ENCODE measurements at regions not wholly inside any gene's neighbourhood (a gene's known extent, or its start where the extent isn't known, plus 50 kb on each side); places are given as distances from the start of the nearest gene placed in this dataset.
"Not testable (repeated sequence)": the region's sequence is repeated elsewhere in the genome, so short reads cannot be mapped to it uniquely, and the experiment has no call there.

- H3K4me1 ChIP-seq (ENCODE audit: control insufficient read depth, extremely low read depth, insufficient read depth, low read length): no peaks in the 10 kb centered on the region
- no peak for TF ChIP-seq EZH2 (IDR thresholded peaks at IDR 0.05; ENCODE audit: low read length, missing control alignments)
- TF ChIP-seq CTCF (conservative IDR thresholded peaks at IDR 0.05 in 1 of 2, IDR thresholded peaks at IDR 0.05 in 1 of 2; ENCODE audit: low read depth in 1 of 2, low read length in 2 of 2): no peak
- no peaks in the 10 kb centered on the region for H3K36me3 ChIP-seq (ENCODE audit: control insufficient read depth, insufficient read depth, low read length)
- no peak for DNase-seq (ENCODE audit: low read depth in 2 of 2)
- no peaks in the 10 kb centered on the region for H3K27me3 ChIP-seq (ENCODE audit: control insufficient read depth, insufficient read depth, low read length)
- no peak overlapping the region for H3K4me2 ChIP-seq (ENCODE audit: extremely low read depth, insufficient read depth, low read length)
- no peaks in the 10 kb centered on the region for H3K9me3 ChIP-seq (ENCODE audit: control insufficient read depth, insufficient read depth, low read depth, low read length)
- no peak overlapping the region for H3K4me3 ChIP-seq (replicated peaks in 1 of 4; ENCODE audit: control extremely low read depth in 1 of 4, insufficient read depth in 1 of 4, low read depth in 3 of 4, low read length in 4 of 4)
- no peaks in the 10 kb centered on the region for H4K20me1 ChIP-seq (ENCODE audit: control insufficient read depth, extremely low read depth, insufficient read depth, low read length)
- H3K9ac ChIP-seq (ENCODE audit: insufficient read depth, low read length): no peak overlapping the region
- no peak overlapping the region for H3K27ac ChIP-seq (ENCODE audit: insufficient read depth, low read length)
- H2AFZ ChIP-seq (ENCODE audit: low read length): no peak overlapping the region
- no peaks in the 10 kb centered on the region for H3K79me2 ChIP-seq (ENCODE audit: control insufficient read depth, insufficient read depth, low read length)
Measured at GRCh38 chr2:129502781-129503180, 476.7 kb upstream of the RAB6C start.

GRCh38 chr2:129504646-129505045 is 474.8 kb upstream of the RAB6C start:
- Histone ChIP-seq H3K27me3 (ENCODE audit: control insufficient read depth, insufficient read depth, low read length) (no peaks in the 10 kb centered on the region), H3K36me3 (ENCODE audit: control insufficient read depth, insufficient read depth, low read length) (no peaks in the 10 kb centered on the region), H4K20me1 (ENCODE audit: control insufficient read depth, extremely low read depth, insufficient read depth, low read length) (no peaks in the 10 kb centered on the region), H3K27ac (ENCODE audit: insufficient read depth, low read length) (no peak overlapping the region), H3K4me2 (ENCODE audit: extremely low read depth, insufficient read depth, low read length) (no peak overlapping the region), H3K9me3 (ENCODE audit: control insufficient read depth, insufficient read depth, low read depth, low read length) (no peaks in the 10 kb centered on the region), H3K4me1 (ENCODE audit: control insufficient read depth, extremely low read depth, insufficient read depth, low read length) (no peaks in the 10 kb centered on the region), H2AFZ (ENCODE audit: low read length) (no peak overlapping the region), H3K4me3 (replicated peaks in 1 of 4; ENCODE audit: control extremely low read depth in 1 of 4, insufficient read depth in 1 of 4, low read depth in 3 of 4, low read length in 4 of 4) (no peak overlapping the region), H3K79me2 (ENCODE audit: control insufficient read depth, insufficient read depth, low read length) (no peaks in the 10 kb centered on the region), H3K9ac (ENCODE audit: insufficient read depth, low read length) (no peak overlapping the region)
- DNase-seq (ENCODE audit: low read depth in 2 of 2): no peak
- TF ChIP-seq EZH2 (IDR thresholded peaks at IDR 0.05; ENCODE audit: low read length, missing control alignments) (no peak), CTCF (conservative IDR thresholded peaks at IDR 0.05 in 1 of 2, IDR thresholded peaks at IDR 0.05 in 1 of 2; ENCODE audit: low read depth in 1 of 2, low read length in 2 of 2) (no peak)

- Histone ChIP-seq H3K27ac (ENCODE audit: insufficient read depth, low read length) (no peak overlapping the region), H4K20me1 (ENCODE audit: control insufficient read depth, extremely low read depth, insufficient read depth, low read length) (no peaks in the 10 kb centered on the region), H2AFZ (ENCODE audit: low read length) (no peak overlapping the region), H3K36me3 (ENCODE audit: control insufficient read depth, insufficient read depth, low read length) (no peaks in the 10 kb centered on the region), H3K4me3 (replicated peaks in 1 of 4; ENCODE audit: control extremely low read depth in 1 of 4, insufficient read depth in 1 of 4, low read depth in 3 of 4, low read length in 4 of 4) (no peak overlapping the region), H3K27me3 (ENCODE audit: control insufficient read depth, insufficient read depth, low read length) (no peaks in the 10 kb centered on the region), H3K4me2 (ENCODE audit: extremely low read depth, insufficient read depth, low read length) (no peak overlapping the region), H3K9me3 (ENCODE audit: control insufficient read depth, insufficient read depth, low read depth, low read length) (no peaks in the 10 kb centered on the region), H3K79me2 (ENCODE audit: control insufficient read depth, insufficient read depth, low read length) (no peaks in the 10 kb centered on the region), H3K4me1 (ENCODE audit: control insufficient read depth, extremely low read depth, insufficient read depth, low read length) (no peaks in the 10 kb centered on the region), H3K9ac (ENCODE audit: insufficient read depth, low read length) (no peak overlapping the region)
- no peak for DNase-seq (ENCODE audit: low read depth in 2 of 2)
- TF ChIP-seq EZH2 (IDR thresholded peaks at IDR 0.05; ENCODE audit: low read length, missing control alignments): no peak
- no peak for TF ChIP-seq CTCF (conservative IDR thresholded peaks at IDR 0.05 in 1 of 2, IDR thresholded peaks at IDR 0.05 in 1 of 2; ENCODE audit: low read depth in 1 of 2, low read length in 2 of 2)
Measured at GRCh38 chr2:129518937-129519336, 460.5 kb upstream of the RAB6C start.

- not testable (repeated sequence) for H3K79me2 ChIP-seq (ENCODE audit: control insufficient read depth, insufficient read depth, low read length); H4K20me1 ChIP-seq (ENCODE audit: control insufficient read depth, extremely low read depth, insufficient read depth, low read length); H2AFZ ChIP-seq (ENCODE audit: low read length)
Measured at GRCh38 chr2:129532158-129532557, 447.3 kb upstream of the RAB6C start.

More at GRCh38 chr2:129532158-129532557, 447.3 kb upstream of the RAB6C start:
- not testable (repeated sequence) for H3K9me3 ChIP-seq (ENCODE audit: control insufficient read depth, insufficient read depth, low read depth, low read length); H3K27me3 ChIP-seq (ENCODE audit: control insufficient read depth, insufficient read depth, low read length); H3K4me1 ChIP-seq (ENCODE audit: control insufficient read depth, extremely low read depth, insufficient read depth, low read length); H3K36me3 ChIP-seq (ENCODE audit: control insufficient read depth, insufficient read depth, low read length); H3K9ac ChIP-seq (ENCODE audit: insufficient read depth, low read length); H3K27ac ChIP-seq (ENCODE audit: insufficient read depth, low read length); H3K4me2 ChIP-seq (ENCODE audit: extremely low read depth, insufficient read depth, low read length); H3K4me3 ChIP-seq (replicated peaks in 1 of 4; ENCODE audit: control extremely low read depth in 1 of 4, insufficient read depth in 1 of 4, low read depth in 3 of 4, low read length in 4 of 4); DNase-seq (ENCODE audit: low read depth in 2 of 2)
